ENCODE measurements at regions not wholly inside any gene's neighbourhood (a gene's known extent, or its start where the extent isn't known, plus 50 kb on each side); places are given as distances from the start of the nearest gene placed in this dataset.

DNA sequence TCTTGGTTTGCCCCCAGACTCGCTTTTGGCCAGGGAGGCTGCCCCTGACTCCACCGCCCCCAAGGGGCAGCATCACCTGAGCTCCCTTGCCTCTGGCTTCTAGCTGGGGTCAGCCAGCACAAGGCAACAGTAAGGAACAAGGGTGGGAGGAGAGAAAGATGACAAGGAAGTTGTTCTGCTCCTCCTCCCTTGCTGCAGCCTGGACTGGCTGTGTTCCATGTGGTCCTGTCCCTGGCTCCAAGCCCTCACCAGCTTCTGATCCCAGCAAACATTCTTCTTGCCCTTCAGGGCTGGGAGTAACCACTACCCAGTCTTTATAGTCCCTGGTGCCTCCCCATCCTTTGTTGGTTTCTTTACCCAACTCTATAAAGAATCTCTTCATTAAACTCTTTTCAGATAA lies 100.3 kb upstream of the SPIN1 start:
- no peak for DNase-seq
- Histone ChIP-seq H3K4me1 (ENCODE audit: control insufficient read depth, insufficient read depth, low read length, poor library complexity, severe bottlenecking) (no peaks in the 10 kb centered on the region), H3K27me3 (replicated peaks; ENCODE audit: control insufficient read depth, insufficient read depth, low read length, poor library complexity, severe bottlenecking) (no peaks in the 10 kb centered on the region), H3K9me3 (ENCODE audit: control insufficient read depth, low read length) (no peaks in the 10 kb centered on the region), H3K4me3 (ENCODE audit: insufficient read depth, low read depth, low read length, poor library complexity, severe bottlenecking) (no peak overlapping the region), H3K27ac (ENCODE audit: insufficient read depth, low read length, poor library complexity, severe bottlenecking) (no peak overlapping the region), H3K36me3 (ENCODE audit: control insufficient read depth, insufficient read depth, low read length) (no peaks in the 10 kb centered on the region)

- Histone ChIP-seq H3K9me3 (ENCODE audit: control insufficient read depth, low read length) (no peaks in the 10 kb centered on the region), H3K4me1 (ENCODE audit: control insufficient read depth, insufficient read depth, low read length, poor library complexity, severe bottlenecking) (peaks cover 3% of the 10 kb centered on the region), H3K27ac (ENCODE audit: insufficient read depth, low read length, poor library complexity, severe bottlenecking) (no peak overlapping the region), H3K27me3 (replicated peaks; ENCODE audit: control insufficient read depth, insufficient read depth, low read length, poor library complexity, severe bottlenecking) (no peaks in the 10 kb centered on the region), H3K36me3 (ENCODE audit: control insufficient read depth, insufficient read depth, low read length) (no peaks in the 10 kb centered on the region), H3K4me3 (ENCODE audit: insufficient read depth, low read depth, low read length, poor library complexity, severe bottlenecking) (no peak overlapping the region)
- no peak for DNase-seq
Observed at GRCh38 chr9:88280816-88281382, 107.3 kb upstream of the SPIN1 start.

DNA sequence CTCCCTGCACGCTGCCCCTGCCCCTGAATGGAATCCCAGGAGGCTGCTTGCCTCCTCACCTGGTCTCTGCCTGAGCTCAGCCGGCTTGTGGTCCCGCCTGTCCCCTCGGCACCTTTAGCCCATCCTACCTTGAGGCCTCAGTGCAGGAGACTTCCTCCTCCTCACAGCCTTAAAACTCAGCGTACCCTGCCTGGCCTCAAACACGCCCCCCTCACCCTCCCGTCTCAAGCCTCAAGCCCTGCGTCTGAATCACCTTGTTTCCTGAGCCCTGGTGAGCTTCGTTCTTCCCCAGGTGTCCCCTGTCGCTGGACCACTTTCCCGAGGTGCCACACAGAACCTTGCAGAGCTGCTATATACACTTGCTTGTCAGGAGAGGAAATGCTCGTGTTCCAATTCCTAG lies 110.2 kb upstream of the SPIN1 start:
- Histone ChIP-seq H3K9me3 (ENCODE audit: control insufficient read depth, low read length) (no peaks in the 10 kb centered on the region), H3K36me3 (ENCODE audit: control insufficient read depth, insufficient read depth, low read length) (no peaks in the 10 kb centered on the region), H3K27me3 (replicated peaks; ENCODE audit: control insufficient read depth, insufficient read depth, low read length, poor library complexity, severe bottlenecking) (no peaks in the 10 kb centered on the region), H3K27ac (ENCODE audit: insufficient read depth, low read length, poor library complexity, severe bottlenecking) (no peak overlapping the region), H3K4me3 (ENCODE audit: insufficient read depth, low read depth, low read length, poor library complexity, severe bottlenecking) (no peak overlapping the region), H3K4me1 (ENCODE audit: control insufficient read depth, insufficient read depth, low read length, poor library complexity, severe bottlenecking) (peaks cover 3% of the 10 kb centered on the region)
- DNase-seq: no peak

DNA sequence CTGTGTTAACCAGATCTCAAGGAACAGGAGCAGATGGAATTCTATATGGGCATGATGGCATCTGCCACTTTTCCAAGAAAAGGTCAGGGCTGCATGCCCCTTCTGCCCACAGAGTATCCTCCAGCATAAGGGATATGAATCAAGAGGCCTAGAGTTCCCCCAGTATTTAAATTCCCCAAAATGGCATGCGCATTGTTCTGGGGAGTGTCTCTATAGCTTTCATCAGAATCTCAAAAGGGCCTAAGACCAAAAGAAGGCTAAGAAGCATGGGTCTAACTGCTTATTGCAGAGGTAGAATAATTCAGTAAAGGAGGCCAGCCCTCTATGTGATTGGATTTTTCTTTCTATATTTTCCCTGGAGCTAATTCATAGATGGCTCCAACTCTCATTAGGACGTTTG lies 114.2 kb upstream of the SPIN1 start:
- no peaks in the 10 kb centered on the region for H3K27me3 ChIP-seq (replicated peaks; ENCODE audit: control insufficient read depth, insufficient read depth, low read length, poor library complexity, severe bottlenecking)
- H3K4me3 ChIP-seq (ENCODE audit: insufficient read depth, low read depth, low read length, poor library complexity, severe bottlenecking): no peak overlapping the region
- no peak for DNase-seq
- no peaks in the 10 kb centered on the region for H3K36me3 ChIP-seq (ENCODE audit: control insufficient read depth, insufficient read depth, low read length)
- no peaks in the 10 kb centered on the region for H3K9me3 ChIP-seq (ENCODE audit: control insufficient read depth, low read length)
- no peaks in the 10 kb centered on the region for H3K4me1 ChIP-seq (ENCODE audit: control insufficient read depth, insufficient read depth, low read length, poor library complexity, severe bottlenecking)
- no peak overlapping the region for H3K27ac ChIP-seq (ENCODE audit: insufficient read depth, low read length, poor library complexity, severe bottlenecking)

DNA sequence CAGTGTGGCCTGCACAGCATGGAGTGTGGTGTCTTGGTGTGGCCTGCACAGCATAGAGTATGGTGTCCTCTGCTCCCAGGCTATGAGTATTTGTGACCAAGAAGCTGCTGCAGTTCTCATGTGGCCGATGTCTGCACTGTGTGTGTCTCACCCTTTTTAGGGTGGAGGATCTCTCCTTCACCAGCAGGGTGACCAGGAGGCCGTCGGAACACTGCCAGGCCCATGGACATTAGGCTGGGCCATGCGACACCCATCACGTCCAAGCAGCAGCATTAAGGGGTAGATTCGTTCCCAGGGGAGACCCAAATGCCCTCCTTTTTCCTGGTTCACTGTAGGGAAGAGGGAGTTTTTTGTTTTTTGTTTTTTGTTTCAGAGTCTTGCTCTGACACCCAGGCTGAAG lies 115.3 kb upstream of the SPIN1 start:
- H3K4me3 ChIP-seq (ENCODE audit: insufficient read depth, low read depth, low read length, poor library complexity, severe bottlenecking): no peak overlapping the region
- no peaks in the 10 kb centered on the region for H3K36me3 ChIP-seq (ENCODE audit: control insufficient read depth, insufficient read depth, low read length)
- no peak for DNase-seq
- no peaks in the 10 kb centered on the region for H3K9me3 ChIP-seq (ENCODE audit: control insufficient read depth, low read length)
- no peak overlapping the region for H3K27ac ChIP-seq (ENCODE audit: insufficient read depth, low read length, poor library complexity, severe bottlenecking)
- no peaks in the 10 kb centered on the region for H3K4me1 ChIP-seq (ENCODE audit: control insufficient read depth, insufficient read depth, low read length, poor library complexity, severe bottlenecking)
- H3K27me3 ChIP-seq (replicated peaks; ENCODE audit: control insufficient read depth, insufficient read depth, low read length, poor library complexity, severe bottlenecking): no peaks in the 10 kb centered on the region

DNA sequence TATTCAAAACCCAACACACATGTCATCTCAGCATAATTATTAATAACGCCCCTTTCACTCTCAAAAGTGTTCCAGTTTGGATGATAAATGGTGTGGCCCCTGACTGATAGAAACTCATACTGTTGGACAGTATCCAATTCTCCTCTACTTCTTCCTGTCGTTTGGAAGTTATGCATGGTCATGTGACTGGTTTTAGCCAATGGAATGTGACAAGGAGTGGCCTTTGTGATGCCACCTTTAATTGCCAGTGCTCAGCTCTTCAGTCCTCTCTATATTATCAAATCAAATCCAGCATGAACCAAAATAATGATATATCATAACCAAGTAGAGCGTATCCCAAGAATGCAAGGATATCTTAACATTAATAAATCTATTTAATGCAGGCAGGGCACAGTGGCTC lies 117.8 kb upstream of the SPIN1 start:
- no peak for DNase-seq
- Histone ChIP-seq H3K4me3 (ENCODE audit: insufficient read depth, low read depth, low read length, poor library complexity, severe bottlenecking) (no peak overlapping the region), H3K9me3 (ENCODE audit: control insufficient read depth, low read length) (no peaks in the 10 kb centered on the region), H3K27me3 (replicated peaks; ENCODE audit: control insufficient read depth, insufficient read depth, low read length, poor library complexity, severe bottlenecking) (no peaks in the 10 kb centered on the region), H3K36me3 (ENCODE audit: control insufficient read depth, insufficient read depth, low read length) (no peaks in the 10 kb centered on the region), H3K4me1 (ENCODE audit: control insufficient read depth, insufficient read depth, low read length, poor library complexity, severe bottlenecking) (no peaks in the 10 kb centered on the region), H3K27ac (ENCODE audit: insufficient read depth, low read length, poor library complexity, severe bottlenecking) (no peak overlapping the region)

GRCh38 chr9:88268886-88269285 lies 119.4 kb upstream of the SPIN1 start:
- Histone ChIP-seq H3K27ac (ENCODE audit: insufficient read depth, low read length, poor library complexity, severe bottlenecking) (no peak overlapping the region), H3K36me3 (ENCODE audit: control insufficient read depth, insufficient read depth, low read length) (no peaks in the 10 kb centered on the region), H3K9me3 (ENCODE audit: control insufficient read depth, low read length) (no peaks in the 10 kb centered on the region), H3K4me3 (ENCODE audit: insufficient read depth, low read depth, low read length, poor library complexity, severe bottlenecking) (no peak overlapping the region), H3K4me1 (ENCODE audit: control insufficient read depth, insufficient read depth, low read length, poor library complexity, severe bottlenecking) (no peaks in the 10 kb centered on the region), H3K27me3 (replicated peaks; ENCODE audit: control insufficient read depth, insufficient read depth, low read length, poor library complexity, severe bottlenecking) (no peaks in the 10 kb centered on the region)
- no peak for DNase-seq

DNA sequence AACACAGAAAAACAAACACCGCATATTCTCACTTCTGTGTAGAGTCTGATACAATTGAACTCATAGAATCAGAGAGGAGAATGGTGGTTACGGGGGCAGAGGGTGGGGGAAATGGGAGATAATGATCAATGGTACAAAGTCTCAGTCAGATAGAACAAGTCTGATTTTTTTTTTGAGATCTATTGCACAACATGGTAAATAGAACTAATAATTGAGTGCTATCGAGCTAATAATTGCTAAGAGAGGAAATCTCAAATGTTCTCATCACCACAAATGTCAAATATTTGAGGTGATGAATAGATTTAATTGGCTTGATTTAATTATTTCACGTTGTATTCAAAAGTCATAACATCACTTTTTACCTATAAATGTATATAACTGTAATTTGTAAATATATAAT lies 121.0 kb upstream of the SPIN1 start:
- DNase-seq: no peak
- Histone ChIP-seq H3K27ac (ENCODE audit: insufficient read depth, low read length, poor library complexity, severe bottlenecking) (no peak overlapping the region), H3K4me3 (ENCODE audit: insufficient read depth, low read depth, low read length, poor library complexity, severe bottlenecking) (no peak overlapping the region), H3K36me3 (ENCODE audit: control insufficient read depth, insufficient read depth, low read length) (no peaks in the 10 kb centered on the region), H3K9me3 (ENCODE audit: control insufficient read depth, low read length) (no peaks in the 10 kb centered on the region), H3K4me1 (ENCODE audit: control insufficient read depth, insufficient read depth, low read length, poor library complexity, severe bottlenecking) (no peaks in the 10 kb centered on the region), H3K27me3 (replicated peaks; ENCODE audit: control insufficient read depth, insufficient read depth, low read length, poor library complexity, severe bottlenecking) (no peaks in the 10 kb centered on the region)

DNA sequence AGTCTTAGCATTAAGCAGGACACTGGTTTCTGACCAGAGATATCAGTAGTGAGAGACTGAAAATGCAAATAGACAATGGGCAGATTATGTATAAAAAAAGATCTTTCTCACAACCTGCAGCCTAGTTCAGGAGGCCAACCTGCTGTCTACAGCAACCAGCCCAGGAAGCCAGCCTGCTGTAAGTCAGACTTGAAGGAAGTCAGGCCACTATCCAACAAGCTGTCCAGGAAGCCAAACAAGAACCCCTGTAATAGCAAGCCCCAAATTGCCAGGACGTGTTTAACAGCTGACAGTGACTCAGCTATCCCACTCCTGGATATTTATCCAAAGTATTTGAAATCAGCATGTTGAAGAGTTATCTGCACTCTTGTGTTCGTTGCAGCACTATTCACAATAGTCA lies 121.8 kb upstream of the SPIN1 start:
- Histone ChIP-seq H3K4me1 (ENCODE audit: control insufficient read depth, insufficient read depth, low read length, poor library complexity, severe bottlenecking) (no peaks in the 10 kb centered on the region), H3K27me3 (replicated peaks; ENCODE audit: control insufficient read depth, insufficient read depth, low read length, poor library complexity, severe bottlenecking) (no peaks in the 10 kb centered on the region), H3K9me3 (ENCODE audit: control insufficient read depth, low read length) (no peaks in the 10 kb centered on the region), H3K27ac (ENCODE audit: insufficient read depth, low read length, poor library complexity, severe bottlenecking) (no peak overlapping the region), H3K36me3 (ENCODE audit: control insufficient read depth, insufficient read depth, low read length) (no peaks in the 10 kb centered on the region), H3K4me3 (ENCODE audit: insufficient read depth, low read depth, low read length, poor library complexity, severe bottlenecking) (no peak overlapping the region)
- no peak for DNase-seq

DNA sequence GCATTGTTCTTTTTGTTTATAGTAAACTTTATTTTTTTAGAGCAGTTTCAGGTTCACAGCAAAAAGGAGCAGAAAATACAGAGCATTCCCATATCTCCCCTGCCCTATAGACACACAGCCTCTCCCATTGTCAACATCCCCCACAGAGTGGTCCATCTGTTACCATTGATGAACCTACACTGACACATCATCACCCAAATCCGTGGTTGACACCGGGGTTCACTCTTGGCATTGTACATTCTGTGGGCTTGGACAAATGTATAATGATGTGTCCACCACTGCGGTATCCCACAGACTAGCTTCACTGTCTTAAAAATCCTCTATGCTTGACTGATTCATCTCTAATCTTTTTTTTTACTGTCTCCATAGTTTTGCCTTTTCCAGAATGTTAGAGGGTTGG lies 120.7 kb upstream of the SPATA31C2 start:
- DNase-seq: no peak
- no peak overlapping the region for H3K4me3 ChIP-seq (ENCODE audit: insufficient read depth, low read depth, low read length, poor library complexity, severe bottlenecking)

DNA sequence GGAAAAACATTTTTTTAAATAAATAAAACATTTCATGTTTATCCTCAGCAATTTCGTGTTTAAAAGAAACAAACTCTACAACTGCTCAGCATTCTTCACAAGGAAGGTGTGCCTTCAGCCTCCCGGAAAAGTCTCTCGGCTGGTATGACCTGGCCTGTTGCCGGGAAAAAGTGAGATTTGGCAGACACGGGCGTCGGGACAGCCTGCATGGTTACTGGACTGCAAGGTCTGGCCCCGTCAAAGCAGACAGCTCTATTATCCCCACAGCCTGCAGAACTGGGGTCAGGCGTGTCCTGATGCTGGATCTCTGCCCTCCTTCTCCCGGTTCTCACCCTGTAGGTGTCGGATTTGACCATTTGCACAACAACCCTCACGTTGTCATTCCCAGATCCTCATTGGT lies 120.3 kb upstream of the SPATA31C2 start:
- H3K27ac ChIP-seq (ENCODE audit: insufficient read depth, low read length, poor library complexity, severe bottlenecking): no peak overlapping the region
- no peaks in the 10 kb centered on the region for H3K27me3 ChIP-seq (replicated peaks; ENCODE audit: control insufficient read depth, insufficient read depth, low read length, poor library complexity, severe bottlenecking)
- no peak for DNase-seq
- no peaks in the 10 kb centered on the region for H3K36me3 ChIP-seq (ENCODE audit: control insufficient read depth, insufficient read depth, low read length)
- H3K4me3 ChIP-seq (ENCODE audit: insufficient read depth, low read depth, low read length, poor library complexity, severe bottlenecking): no peak overlapping the region
- H3K9me3 ChIP-seq (ENCODE audit: control insufficient read depth, low read length): no peaks in the 10 kb centered on the region
- H3K4me1 ChIP-seq (ENCODE audit: control insufficient read depth, insufficient read depth, low read length, poor library complexity, severe bottlenecking): no peaks in the 10 kb centered on the region

More for the DNA sequence above, 120.7 kb upstream of the SPATA31C2 start:
- H3K4me1 ChIP-seq (ENCODE audit: control insufficient read depth, insufficient read depth, low read length, poor library complexity, severe bottlenecking): no peaks in the 10 kb centered on the region
- no peak overlapping the region for H3K27ac ChIP-seq (ENCODE audit: insufficient read depth, low read length, poor library complexity, severe bottlenecking)
- no peaks in the 10 kb centered on the region for H3K27me3 ChIP-seq (replicated peaks; ENCODE audit: control insufficient read depth, insufficient read depth, low read length, poor library complexity, severe bottlenecking)
- H3K36me3 ChIP-seq (ENCODE audit: control insufficient read depth, insufficient read depth, low read length): no peaks in the 10 kb centered on the region
- H3K9me3 ChIP-seq (ENCODE audit: control insufficient read depth, low read length): no peaks in the 10 kb centered on the region
